IgD-negative memory B cell (primary cell): ENCODE measurements at regions not wholly inside any gene's neighbourhood (a gene's known extent, or its start where the extent isn't known, plus 50 kb on each side); places are given as distances from the start of the nearest gene placed in this dataset.

Source experiments
- H3K27ac Mint-ChIP-seq, 3 donors: one replicate each; pipeline ENCODE4 v1.8.0; 2020 to 2022; ENCODE audit warnings: mild to moderate bottlenecking in 3 of 3, mixed read lengths in 3 of 3, moderate library complexity in 1 of 3
- H3K27me3 Mint-ChIP-seq: one replicate; pipeline ENCODE4 v1.8.0; 2021; ENCODE audit warnings: mixed read lengths
- H3K36me3 Mint-ChIP-seq: one replicate; pipeline ENCODE4 v1.8.0; 2020; ENCODE audit warnings: mild to moderate bottlenecking, mixed read lengths
- H3K4me1 Mint-ChIP-seq, 3 donors: one replicate each; pipeline ENCODE4 v1.8.0; 2020 to 2022; ENCODE audit warnings: mixed read lengths in 3 of 3, mild to moderate bottlenecking in 1 of 3
- H3K4me3 Mint-ChIP-seq, 4 donors: one replicate each; pipeline ENCODE4 v1.8.0; 2020 to 2022; ENCODE audit warnings: mild to moderate bottlenecking in 4 of 4, mixed read lengths in 4 of 4, moderate library complexity in 3 of 4
- H3K9me3 Mint-ChIP-seq, 3 donors: one replicate each; pipeline ENCODE4 v1.8.0; 2020 to 2021; ENCODE audit warnings: mixed read lengths in 3 of 3, mild to moderate bottlenecking in 1 of 3

DNA sequence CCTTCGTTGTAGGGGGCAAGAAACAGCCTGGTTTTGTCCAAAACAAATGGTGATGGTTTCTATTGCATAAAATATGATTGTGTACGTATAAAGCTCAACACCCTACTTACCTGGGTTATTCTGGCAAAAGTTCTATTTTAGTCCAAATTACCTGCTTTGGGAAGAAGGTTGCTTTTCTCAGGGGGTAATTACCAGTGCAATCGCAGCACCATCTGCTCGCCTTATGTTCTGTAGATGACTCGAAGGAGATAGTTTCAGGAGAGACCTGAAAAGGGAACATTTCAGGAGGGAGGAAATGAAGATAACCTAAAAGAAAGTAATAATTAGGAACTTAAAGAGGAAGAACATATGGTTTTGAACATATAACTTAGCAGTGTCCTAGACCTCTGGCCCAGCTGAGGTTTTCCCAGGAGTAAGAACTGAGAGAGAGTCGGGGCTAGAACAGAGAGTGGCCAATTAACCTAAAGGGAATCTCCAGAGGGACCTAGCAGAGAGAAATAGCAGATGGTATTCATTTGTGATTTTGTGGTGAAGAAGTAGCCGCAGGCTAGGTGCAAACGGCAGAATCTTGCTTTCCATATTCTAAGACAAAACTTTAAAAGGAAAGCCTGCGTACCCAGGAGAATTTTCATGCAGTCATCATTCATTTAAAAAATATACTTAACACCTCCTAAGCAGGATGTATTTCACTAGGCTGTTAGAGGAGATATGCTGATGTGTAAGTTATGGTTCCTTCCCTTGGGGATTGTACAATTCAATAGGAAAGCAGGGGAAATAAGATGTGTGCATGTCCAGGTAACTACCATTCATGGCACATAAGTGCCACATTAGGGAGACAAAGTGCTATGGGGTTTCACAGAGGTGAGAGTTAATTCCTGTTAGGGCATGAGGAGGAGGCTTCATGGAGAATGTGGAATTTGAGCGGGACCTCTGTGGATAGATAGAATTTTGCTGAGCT, 113.0 kb upstream of the SLC10A2 start:
- no peaks in the 10 kb centered on the region for H3K27me3 Mint-ChIP-seq
- no peaks in the 10 kb centered on the region for H3K9me3 Mint-ChIP-seq
- no peaks in the 10 kb centered on the region for H3K4me1 Mint-ChIP-seq
- no peak overlapping the region for H3K27ac Mint-ChIP-seq
- no peak overlapping the region for H3K4me3 Mint-ChIP-seq
- no peaks in the 10 kb centered on the region for H3K36me3 Mint-ChIP-seq

DNA sequence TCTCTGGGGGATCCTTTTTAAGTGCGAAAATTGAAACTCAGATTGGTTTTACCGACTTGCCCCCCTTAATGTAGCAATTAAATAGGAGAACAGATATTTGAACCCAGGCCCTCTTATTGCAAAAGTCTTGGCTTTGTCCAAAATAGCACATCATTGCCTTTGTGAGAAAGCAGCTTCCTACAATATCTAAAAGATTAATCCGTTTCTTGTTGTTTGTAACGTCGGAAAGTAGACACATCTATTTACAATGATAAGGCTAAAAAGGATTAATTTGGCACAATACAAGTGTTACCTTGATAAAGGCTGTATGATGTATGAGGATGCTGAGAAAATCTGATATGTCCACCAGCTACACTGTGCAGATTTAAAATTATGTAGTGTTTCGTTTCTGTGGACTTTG, 108.7 kb upstream of the SLC10A2 start:
- H3K27ac Mint-ChIP-seq, result no peak overlapping the region
- no peaks in the 10 kb centered on the region for H3K36me3 Mint-ChIP-seq
- H3K27me3 Mint-ChIP-seq, result peaks cover 9% of the 10 kb centered on the region
- no peak overlapping the region for H3K4me3 Mint-ChIP-seq
- no peaks in the 10 kb centered on the region for H3K9me3 Mint-ChIP-seq
- H3K4me1 Mint-ChIP-seq, result no peaks in the 10 kb centered on the region

DNA sequence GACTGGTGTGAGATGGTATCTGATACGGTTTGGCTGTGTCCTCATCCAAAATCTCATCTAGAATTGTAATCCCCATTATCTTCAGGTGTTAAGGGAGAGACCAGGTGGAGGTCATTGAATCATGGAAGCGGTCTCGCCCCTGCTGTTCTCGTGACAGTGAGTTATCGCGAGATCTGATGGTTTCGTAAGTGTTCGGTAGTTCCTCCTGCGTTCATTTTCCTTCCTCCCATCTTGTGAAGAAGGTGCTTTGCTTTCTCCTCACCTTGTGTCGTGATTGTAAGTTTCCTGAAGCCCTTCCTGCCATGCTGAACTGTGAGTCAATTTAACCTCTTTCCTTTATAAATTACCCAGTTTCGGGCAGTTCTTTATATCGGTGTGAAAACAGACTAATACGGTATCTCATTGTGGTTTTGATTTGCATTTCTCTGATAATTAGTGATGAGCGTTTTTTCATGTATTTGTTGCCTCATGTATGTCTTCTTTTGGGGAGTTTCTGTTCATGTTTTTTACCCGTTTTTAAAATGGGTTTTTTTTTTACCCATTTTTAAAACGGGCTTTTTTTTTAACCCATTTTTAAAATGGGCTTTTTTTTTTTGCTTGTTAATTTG, 102.8 kb upstream of the SLC10A2 start:
- Mint-ChIP-seq H3K9me3 (peaks cover 0 to 7% (median 2%) of the 10 kb centered on the region in 3 donors), H3K27me3 (peaks cover 11% of the 10 kb centered on the region), H3K4me1 (peaks cover 0 to 3% (median 2%) of the 10 kb centered on the region in 3 donors), H3K27ac (no peak overlapping the region), H3K4me3 (peak overlapping the region in 2 of 4 donors; percentile 2 to 41), H3K36me3 (no peaks in the 10 kb centered on the region)

DNA sequence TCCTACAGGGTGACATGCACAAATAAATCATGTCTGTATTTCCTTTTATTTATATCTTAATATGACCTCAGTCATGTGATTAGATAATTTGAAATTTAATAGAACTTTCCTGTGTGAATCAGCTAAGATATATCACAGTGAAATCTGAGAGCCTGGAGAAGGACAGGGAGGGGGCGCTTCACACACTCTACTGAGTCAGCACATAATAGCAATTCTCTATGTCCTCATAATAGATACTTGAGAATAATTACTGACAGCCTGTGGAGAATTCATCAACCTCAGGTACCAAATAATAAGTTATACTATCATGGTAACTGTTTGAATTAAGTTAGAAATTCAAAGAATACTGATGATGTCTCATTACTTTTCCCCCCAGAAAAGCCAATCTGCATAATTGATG, 98.0 kb upstream of the SLC10A2 start:
- no peak overlapping the region for H3K27ac Mint-ChIP-seq
- H3K9me3 Mint-ChIP-seq, result peaks cover 0 to 7% (median 2%) of the 10 kb centered on the region in 3 donors
- peaks cover 0 to 3% (median 2%) of the 10 kb centered on the region in 3 donors for H3K4me1 Mint-ChIP-seq
- H3K27me3 Mint-ChIP-seq, result peaks cover 2% of the 10 kb centered on the region
- no peak overlapping the region for H3K4me3 Mint-ChIP-seq
- no peaks in the 10 kb centered on the region for H3K36me3 Mint-ChIP-seq

DNA sequence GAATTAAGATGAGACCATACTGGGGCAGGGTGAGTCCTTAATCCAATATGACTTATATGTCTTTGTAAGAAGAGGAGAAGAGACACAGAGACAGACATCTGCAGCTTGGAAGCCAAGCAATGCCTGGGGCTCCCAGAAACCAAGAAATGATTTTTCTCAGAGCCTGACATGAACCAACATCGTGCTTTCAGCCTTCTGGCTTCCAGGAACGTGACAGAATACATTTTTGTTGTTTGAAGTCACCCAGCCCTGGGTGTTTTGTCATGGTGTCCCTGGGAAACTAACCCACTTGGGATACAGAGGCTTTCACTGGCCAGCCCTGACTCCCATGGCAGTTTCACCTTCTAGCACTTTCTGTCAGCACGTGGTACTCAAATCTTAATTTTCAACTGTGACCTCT, 95.3 kb upstream of the SLC10A2 start:
- Mint-ChIP-seq H3K4me1 (no peaks in the 10 kb centered on the region), H3K27me3 (peaks cover 3% of the 10 kb centered on the region), H3K27ac (no peak overlapping the region), H3K4me3 (no peak overlapping the region), H3K36me3 (peaks cover 2% of the 10 kb centered on the region), H3K9me3 (no peaks in the 10 kb centered on the region)

DNA sequence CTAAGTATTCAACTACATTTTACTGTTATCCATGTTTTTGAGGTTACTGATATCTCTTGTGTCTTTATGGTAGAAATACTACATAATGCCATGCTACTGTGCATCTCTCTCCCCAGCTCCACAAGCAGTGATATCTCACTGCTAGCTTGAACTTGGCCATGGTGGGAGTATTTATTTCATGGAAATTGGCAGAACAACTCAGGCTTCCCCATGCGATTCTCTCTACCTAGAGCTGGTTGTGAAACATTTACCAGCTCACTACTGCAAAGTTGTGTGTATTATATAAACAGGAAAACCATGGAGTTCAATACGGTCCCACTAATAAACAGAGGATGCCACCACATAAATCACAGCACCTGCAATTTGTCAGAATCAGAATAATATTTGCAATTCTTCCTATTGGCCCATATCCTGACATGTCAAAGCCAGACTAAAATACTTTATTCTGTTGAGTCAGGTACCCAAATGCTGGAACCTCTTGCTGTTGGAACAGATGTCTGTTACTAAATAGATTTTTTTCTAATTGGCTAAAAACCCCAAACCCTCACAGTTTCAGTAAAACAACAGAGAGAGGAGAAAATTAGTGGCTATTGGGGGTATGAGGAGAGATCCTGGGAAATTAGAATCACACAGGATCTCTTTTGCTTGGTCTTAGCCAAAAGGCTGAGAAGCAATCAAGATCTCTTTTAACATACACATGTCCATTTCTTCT, 91.4 kb upstream of the SLC10A2 start:
- H3K9me3 Mint-ChIP-seq, result no peaks in the 10 kb centered on the region
- H3K27me3 Mint-ChIP-seq, result peaks cover 6% of the 10 kb centered on the region
- no peak overlapping the region for H3K27ac Mint-ChIP-seq
- no peak overlapping the region for H3K4me3 Mint-ChIP-seq
- peaks cover 2% of the 10 kb centered on the region for H3K36me3 Mint-ChIP-seq
- H3K4me1 Mint-ChIP-seq, result peaks cover 0 to 1% (median 0%) of the 10 kb centered on the region in 3 donors

DNA sequence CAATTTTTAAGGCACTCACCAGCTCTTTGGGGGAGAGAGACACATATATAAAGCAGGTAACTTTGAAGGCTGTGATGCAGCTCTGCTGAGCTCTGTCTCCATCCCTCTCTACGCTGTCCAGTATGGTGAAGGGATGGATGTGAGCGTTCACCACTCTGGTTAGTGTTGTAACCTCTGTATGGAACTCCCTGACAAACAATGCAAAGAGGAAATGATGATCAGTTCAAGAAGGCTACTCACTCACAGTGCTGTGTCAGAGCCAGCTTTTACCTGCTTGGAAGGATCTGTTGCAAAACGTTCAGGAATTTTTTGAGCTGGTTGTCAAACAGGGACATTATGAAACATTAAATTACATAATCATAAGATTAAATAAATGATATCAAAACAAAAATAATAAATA, 90.8 kb upstream of the SLC10A2 start:
- peaks cover 6% of the 10 kb centered on the region for H3K27me3 Mint-ChIP-seq
- no peaks in the 10 kb centered on the region for H3K9me3 Mint-ChIP-seq
- H3K4me1 Mint-ChIP-seq, result peaks cover 0 to 1% (median 0%) of the 10 kb centered on the region in 3 donors
- H3K27ac Mint-ChIP-seq, result no peak overlapping the region
- H3K4me3 Mint-ChIP-seq, result no peak overlapping the region
- peaks cover 2% of the 10 kb centered on the region for H3K36me3 Mint-ChIP-seq

DNA sequence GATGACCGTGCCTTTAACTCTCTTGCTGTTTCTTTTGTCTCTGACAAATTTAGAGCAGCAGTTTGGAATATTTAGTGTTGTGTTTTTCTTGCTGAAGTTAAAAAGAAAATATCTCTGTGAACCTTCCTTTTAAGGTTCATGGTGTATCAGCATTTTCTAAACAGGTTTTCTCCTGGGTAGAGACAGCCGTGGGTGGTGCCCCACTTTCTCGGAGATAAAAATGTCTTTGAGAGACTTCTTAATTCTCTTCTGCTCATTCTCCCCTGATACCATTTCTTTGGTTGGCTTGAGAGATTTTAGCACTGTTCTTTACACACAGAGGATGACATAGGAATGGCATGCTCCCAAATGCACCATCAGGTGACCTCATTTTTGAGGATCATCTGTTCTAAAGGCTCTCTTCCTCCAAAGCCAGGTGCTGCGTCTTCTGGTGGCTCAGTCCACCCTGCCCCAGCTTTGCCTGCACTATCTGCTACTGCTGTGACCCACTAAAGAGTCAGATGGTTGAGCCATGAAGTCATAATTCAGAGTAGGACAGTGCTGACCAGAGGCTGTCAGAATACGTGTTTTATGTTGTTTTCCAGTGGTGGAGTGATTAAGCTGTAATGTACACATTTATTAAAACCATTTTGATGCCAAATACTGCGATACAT, 90.3 kb upstream of the SLC10A2 start:
- Mint-ChIP-seq H3K36me3 (peaks cover 2% of the 10 kb centered on the region), H3K9me3 (no peaks in the 10 kb centered on the region), H3K27me3 (peaks cover 6% of the 10 kb centered on the region), H3K4me1 (peaks cover 0 to 1% (median 0%) of the 10 kb centered on the region in 3 donors), H3K27ac (no peak overlapping the region), H3K4me3 (no peak overlapping the region)

- peaks cover 0 to 1% (median 0%) of the 10 kb centered on the region in 3 donors for H3K4me1 Mint-ChIP-seq
- H3K9me3 Mint-ChIP-seq, result peaks cover 0 to 2% (median 0%) of the 10 kb centered on the region in 3 donors
- H3K27me3 Mint-ChIP-seq, result peaks cover 6% of the 10 kb centered on the region
- no peak overlapping the region for H3K27ac Mint-ChIP-seq
- H3K36me3 Mint-ChIP-seq, result peaks cover 2% of the 10 kb centered on the region
- no peak overlapping the region for H3K4me3 Mint-ChIP-seq
These were observed 87.2 kb upstream of the SLC10A2 start for GRCh38 chr13:103153466-103153865.

- Mint-ChIP-seq H3K9me3 (peaks cover 0 to 2% (median 0%) of the 10 kb centered on the region in 3 donors), H3K4me3 (no peak overlapping the region), H3K36me3 (no peaks in the 10 kb centered on the region), H3K27me3 (no peaks in the 10 kb centered on the region), H3K4me1 (no peaks in the 10 kb centered on the region), H3K27ac (no peak overlapping the region)
These were observed 81.7 kb upstream of the SLC10A2 start for GRCh38 chr13:103147961-103148360.

DNA sequence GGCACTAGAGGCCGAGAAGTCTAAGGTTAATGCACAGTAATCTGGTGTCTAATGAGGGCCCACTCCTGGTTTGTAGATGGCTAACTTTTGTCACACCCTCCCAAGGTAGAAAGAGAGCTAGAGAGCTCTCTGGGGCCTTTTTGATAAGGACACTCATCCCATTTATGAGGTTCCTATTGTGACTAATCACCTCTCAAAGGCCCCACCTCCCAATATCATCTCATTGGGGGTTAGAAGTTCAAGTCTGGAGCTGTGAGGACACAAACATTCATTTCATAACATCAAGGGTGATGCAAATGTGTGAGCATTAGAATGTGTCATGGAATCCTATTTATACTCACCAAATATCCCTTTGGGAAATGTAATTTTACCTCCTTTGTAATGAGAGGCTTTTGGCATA, 79.2 kb upstream of the SLC10A2 start:
- H3K27me3 Mint-ChIP-seq, result no peaks in the 10 kb centered on the region
- H3K4me3 Mint-ChIP-seq, result no peak overlapping the region

GRCh38 chr13:103143432-103143831, 77.2 kb upstream of the SLC10A2 start:
- Mint-ChIP-seq H3K27me3 (no peaks in the 10 kb centered on the region), H3K9me3 (no peaks in the 10 kb centered on the region)

More for the DNA sequence above, 79.2 kb upstream of the SLC10A2 start:
- H3K36me3 Mint-ChIP-seq, result no peaks in the 10 kb centered on the region
- H3K27ac Mint-ChIP-seq, result no peak overlapping the region
- peaks cover 0 to 2% (median 0%) of the 10 kb centered on the region in 3 donors for H3K9me3 Mint-ChIP-seq
- H3K4me1 Mint-ChIP-seq, result no peaks in the 10 kb centered on the region

DNA sequence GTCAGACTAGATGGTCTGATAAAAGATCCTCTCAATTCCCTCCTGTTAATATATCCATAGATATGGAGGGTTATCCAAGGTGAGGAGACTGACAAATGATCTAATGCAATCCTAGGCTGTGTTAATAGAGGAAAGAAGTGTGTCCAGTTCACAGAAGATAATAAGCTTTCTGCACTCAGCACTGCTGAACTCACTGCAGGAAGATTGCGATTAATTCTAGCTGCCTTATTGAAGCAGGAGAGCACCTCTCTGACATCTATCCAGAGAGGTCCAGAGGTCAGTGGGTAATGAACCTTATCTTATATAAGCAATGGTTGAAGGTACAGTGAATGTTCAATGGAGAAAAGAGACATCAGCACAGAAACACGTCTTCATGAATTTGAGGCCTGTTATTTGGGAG, 75.9 kb upstream of the SLC10A2 start:
- H3K27ac Mint-ChIP-seq, result no peak overlapping the region
- H3K9me3 Mint-ChIP-seq, result no peaks in the 10 kb centered on the region
- peaks cover 0 to 1% (median 0%) of the 10 kb centered on the region in 3 donors for H3K4me1 Mint-ChIP-seq
- H3K27me3 Mint-ChIP-seq, result no peaks in the 10 kb centered on the region
- H3K36me3 Mint-ChIP-seq, result no peaks in the 10 kb centered on the region
- H3K4me3 Mint-ChIP-seq, result no peak overlapping the region

More at GRCh38 chr13:103143432-103143831, 77.2 kb upstream of the SLC10A2 start:
- H3K4me3 Mint-ChIP-seq, result no peak overlapping the region
- peaks cover 0 to 1% (median 0%) of the 10 kb centered on the region in 3 donors for H3K4me1 Mint-ChIP-seq
- no peaks in the 10 kb centered on the region for H3K36me3 Mint-ChIP-seq
- H3K27ac Mint-ChIP-seq, result no peak overlapping the region

DNA sequence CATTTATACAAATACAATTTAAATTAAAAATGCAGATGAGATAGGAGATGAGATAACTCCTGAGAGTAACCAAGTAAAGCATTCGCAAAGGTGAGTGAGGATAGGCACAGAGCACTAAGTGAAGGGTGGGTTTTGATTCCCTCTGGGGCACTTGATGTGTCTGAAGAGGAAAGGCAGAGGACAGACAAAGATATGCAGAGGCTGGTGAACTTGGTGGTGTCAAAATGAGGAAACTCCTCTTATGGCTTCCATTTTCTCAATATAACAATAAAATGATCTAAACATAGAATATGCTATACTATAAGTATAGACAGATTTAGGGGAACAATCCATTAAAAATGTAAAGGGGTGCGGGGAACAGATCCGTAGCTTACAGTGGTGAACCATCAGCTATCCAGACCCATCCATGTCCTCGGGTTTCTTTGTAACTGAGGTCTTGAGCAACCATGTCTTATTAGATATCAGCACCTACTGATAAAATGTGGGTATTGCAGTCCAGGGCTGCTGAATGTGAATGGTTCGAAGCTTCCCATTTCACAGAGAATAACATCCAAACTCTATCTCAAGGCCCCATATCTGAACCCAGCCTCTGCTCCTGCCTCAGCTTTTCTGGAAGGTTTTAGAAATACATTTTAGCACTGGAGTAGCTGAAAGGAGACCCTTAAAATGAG, 73.9 kb upstream of the SLC10A2 start:
- Mint-ChIP-seq H3K27ac (peak overlapping the region in 1 of 3 donors; percentile 20), H3K9me3 (no peaks in the 10 kb centered on the region), H3K4me1 (peaks cover 0 to 1% (median 0%) of the 10 kb centered on the region in 3 donors), H3K4me3 (no peak overlapping the region), H3K27me3 (no peaks in the 10 kb centered on the region), H3K36me3 (no peaks in the 10 kb centered on the region)
